ENCODE measurements at regions not wholly inside any gene's neighbourhood (a gene's known extent, or its start where the extent isn't known, plus 50 kb on each side); places are given as distances from the start of the nearest gene placed in this dataset.

DNA sequence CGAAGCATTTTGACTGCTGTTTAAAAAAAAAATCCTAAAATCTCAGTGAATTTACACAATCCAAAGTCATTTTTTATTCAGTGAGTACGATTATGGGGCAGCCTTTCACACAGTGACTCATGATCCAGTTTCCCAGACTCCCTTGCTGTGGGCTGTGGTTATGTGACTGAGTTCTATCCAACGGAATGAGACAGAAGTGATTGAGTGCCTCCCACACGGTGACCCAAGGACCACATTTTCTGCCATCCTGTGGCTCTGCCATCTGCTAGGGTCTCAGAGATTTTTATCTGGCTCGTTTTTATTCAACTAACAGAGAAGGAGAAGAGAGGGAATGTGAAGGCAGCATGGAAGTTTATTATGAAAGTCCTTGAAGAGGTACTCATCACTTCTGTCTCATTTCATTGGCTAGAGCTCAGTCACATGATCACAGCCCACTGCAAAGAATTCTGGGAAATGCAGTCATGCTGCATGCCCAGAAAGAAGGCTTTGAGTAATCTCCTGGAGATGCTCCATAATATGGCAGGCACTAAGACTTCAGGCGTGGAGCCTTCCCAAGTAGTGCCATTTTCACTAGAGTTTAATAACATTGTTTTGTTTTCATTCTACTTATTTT lies 999.4 kb downstream of the UQCRFS1 start:
- intact Hi-C loops (cut with DNase I), result no loop called here
- no peaks in the 10 kb centered on the region for H3K36me3 ChIP-seq
- no peak for DNase-seq
- TF ChIP-seq POLR2AphosphoS5 (IDR thresholded peaks at IDR 0.05) (no peak), EP300 (IDR thresholded peaks at IDR 0.05) (no peak), POLR2A (IDR thresholded peaks at IDR 0.05) (no peak)
- TF ChIP-seq, protein P1, sequence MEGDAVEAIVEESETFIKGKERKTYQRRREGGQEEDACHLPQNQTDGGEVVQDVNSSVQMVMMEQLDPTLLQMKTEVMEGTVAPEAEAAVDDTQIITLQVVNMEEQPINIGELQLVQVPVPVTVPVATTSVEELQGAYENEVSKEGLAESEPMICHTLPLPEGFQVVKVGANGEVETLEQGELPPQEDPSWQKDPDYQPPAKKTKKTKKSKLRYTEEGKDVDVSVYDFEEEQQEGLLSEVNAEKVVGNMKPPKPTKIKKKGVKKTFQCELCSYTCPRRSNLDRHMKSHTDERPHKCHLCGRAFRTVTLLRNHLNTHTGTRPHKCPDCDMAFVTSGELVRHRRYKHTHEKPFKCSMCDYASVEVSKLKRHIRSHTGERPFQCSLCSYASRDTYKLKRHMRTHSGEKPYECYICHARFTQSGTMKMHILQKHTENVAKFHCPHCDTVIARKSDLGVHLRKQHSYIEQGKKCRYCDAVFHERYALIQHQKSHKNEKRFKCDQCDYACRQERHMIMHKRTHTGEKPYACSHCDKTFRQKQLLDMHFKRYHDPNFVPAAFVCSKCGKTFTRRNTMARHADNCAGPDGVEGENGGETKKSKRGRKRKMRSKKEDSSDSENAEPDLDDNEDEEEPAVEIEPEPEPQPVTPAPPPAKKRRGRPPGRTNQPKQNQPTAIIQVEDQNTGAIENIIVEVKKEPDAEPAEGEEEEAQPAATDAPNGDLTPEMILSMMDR (IDR thresholded peaks at IDR 0.05), result no peak
- H3K27ac ChIP-seq, result no peak overlapping the region
- H3K4me3 ChIP-seq, result no peak overlapping the region
- WGBS, 2 donors, result 62 to 64% methylated on average over 6 of the region's 6 CpGs
- no peaks in the 10 kb centered on the region for H3K27me3 ChIP-seq
- H3K4me1 ChIP-seq, result no peaks in the 10 kb centered on the region
- H3K9me3 ChIP-seq, result no peaks in the 10 kb centered on the region

GRCh38 chr19:28210886-28211285 lies 1002.1 kb downstream of the UQCRFS1 start:
- Histone ChIP-seq H3K4me3 (no peak overlapping the region), H3K27ac (no peak overlapping the region), H3K4me1 (no peaks in the 10 kb centered on the region), H3K9me3 (no peaks in the 10 kb centered on the region), H3K36me3 (no peaks in the 10 kb centered on the region), H3K27me3 (no peaks in the 10 kb centered on the region)
- 54 to 68% methylated on average over 2 of the region's 2 CpGs for WGBS, 2 donors
- TF ChIP-seq EP300 (IDR thresholded peaks at IDR 0.05) (no peak), POLR2AphosphoS5 (IDR thresholded peaks at IDR 0.05) (no peak)
- TF ChIP-seq, protein P1 (IDR thresholded peaks at IDR 0.05), result no peak
- intact Hi-C loops (cut with DNase I), result no loop called here
- DNase-seq, result no peak

DNA sequence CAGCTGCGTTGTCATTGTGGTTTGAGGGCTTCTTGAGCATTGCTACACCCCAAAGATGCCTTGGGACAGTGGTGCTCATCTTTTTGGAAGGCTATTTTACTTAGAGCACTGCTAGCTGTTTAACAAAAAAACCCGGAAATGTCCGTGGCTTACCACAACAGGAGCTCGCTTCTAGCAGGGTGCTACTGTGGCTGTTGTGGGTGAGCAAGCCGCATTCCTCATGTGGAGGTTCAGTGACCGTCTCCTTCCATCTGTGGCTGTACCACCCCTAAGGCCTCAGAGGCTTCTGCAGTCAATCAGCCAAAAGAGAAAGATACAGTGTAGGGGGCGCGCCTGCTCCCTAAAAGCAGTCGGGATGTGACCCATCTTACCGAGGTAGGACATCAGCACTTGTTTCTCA lies 1004.2 kb downstream of the UQCRFS1 start:
- intact Hi-C loops (cut with DNase I), result no loop called here
- no peak for DNase-seq
- TF ChIP-seq POLR2A (IDR thresholded peaks at IDR 0.05) (no peak), POLR2AphosphoS5 (IDR thresholded peaks at IDR 0.05) (no peak), EP300 (IDR thresholded peaks at IDR 0.05) (no peak)
- TF ChIP-seq, protein P1 (IDR thresholded peaks at IDR 0.05), result no peak

GRCh38 chr19:28207244-28207643 lies 1005.7 kb downstream of the UQCRFS1 start:
- no peaks in the 10 kb centered on the region for H3K9me3 ChIP-seq
- no peaks in the 10 kb centered on the region for H3K27me3 ChIP-seq
- no peak overlapping the region for H3K4me3 ChIP-seq
- intact Hi-C loops (cut with DNase I), result no loop called here
- H3K27ac ChIP-seq, result no peak overlapping the region
- H3K36me3 ChIP-seq, result no peaks in the 10 kb centered on the region
- no peak for DNase-seq
- H3K4me1 ChIP-seq, result no peaks in the 10 kb centered on the region
- 87% methylated on average over 7 of the region's 7 CpGs for WGBS, 2 donors
- TF ChIP-seq POLR2A (IDR thresholded peaks at IDR 0.05) (no peak), EP300 (IDR thresholded peaks at IDR 0.05) (no peak), POLR2AphosphoS5 (IDR thresholded peaks at IDR 0.05) (no peak)
- TF ChIP-seq, protein P1 (IDR thresholded peaks at IDR 0.05), result no peak

More for the DNA sequence above, 1004.2 kb downstream of the UQCRFS1 start:
- Histone ChIP-seq H3K27me3 (no peaks in the 10 kb centered on the region), H3K36me3 (no peaks in the 10 kb centered on the region), H3K9me3 (no peaks in the 10 kb centered on the region), H3K4me3 (no peak overlapping the region), H3K4me1 (no peaks in the 10 kb centered on the region), H3K27ac (no peak overlapping the region)
- 72 to 87% methylated on average over 10 of the region's 10 CpGs for WGBS, 2 donors

GRCh38 chr19:28201462-28201943 lies 1011.4 kb downstream of the UQCRFS1 start:
- Histone ChIP-seq H3K27ac (no peak overlapping the region), H3K4me1 (no peaks in the 10 kb centered on the region), H3K4me3 (no peak overlapping the region), H3K36me3 (no peaks in the 10 kb centered on the region), H3K9me3 (no peaks in the 10 kb centered on the region), H3K27me3 (no peaks in the 10 kb centered on the region)
- DNase-seq, result no peak
- intact Hi-C loops (cut with DNase I), result no loop called here
- TF ChIP-seq POLR2A (IDR thresholded peaks at IDR 0.05) (no peak), EP300 (IDR thresholded peaks at IDR 0.05) (no peak), POLR2AphosphoS5 (IDR thresholded peaks at IDR 0.05) (no peak)
- TF ChIP-seq, protein P1 (IDR thresholded peaks at IDR 0.05), result no peak
- WGBS, 2 donors, result 93 to 96% methylated on average over 5 of the region's 5 CpGs

Data from sigmoid colon (tissue), 6 donors.